ENCODE measurements at regions not wholly inside any gene's neighbourhood (a gene's known extent, or its start where the extent isn't known, plus 50 kb on each side); places are given as distances from the start of the nearest gene placed in this dataset.

GRCh38 chr13:30042272-30042671 is 191.9 kb upstream of the UBL3 start:
- DNase-seq (ENCODE audit: low read depth in 1 of 2, low spot score in 2 of 2), result no peak
- H3K23me2 ChIP-seq (ENCODE audit: low read depth, low read length), result no peaks in the 10 kb centered on the region
- H2BK12ac ChIP-seq (ENCODE audit: low read depth, low read length), result 0 out of 2 replicates have a peak overlapping the region, but pooled peaks have one; percentile 4
- WGBS, 2 experiments (ENCODE audit: extremely low coverage in 1 of 2, insufficient coverage in 1 of 2, insufficient read length in 1 of 2, insufficient replicate concordance in 2 of 2, low coverage in 1 of 2, low lambda C conversion rate in 2 of 2, missing lambda C conversion rate in 1 of 2), result 96% methylated on average over 3 of the region's 3 CpGs; no CpG with 5 or more reads in 1 of the 2 experiments
- H3K27me3 ChIP-seq (replicated peaks in 1 of 4; ENCODE audit: control insufficient read depth in 3 of 4, extremely low read depth in 1 of 4, insufficient read depth in 3 of 4, low read length in 3 of 4), result no peaks in the 10 kb centered on the region; a peak in 1 of 7 replicates
- no peaks in the 10 kb centered on the region for H3K9me3 ChIP-seq (ENCODE audit: insufficient read depth in 2 of 2, low read depth in 1 of 2, low read length in 1 of 2)
- H4K5ac ChIP-seq (ENCODE audit: insufficient read length, low read depth, low read length), result no peak overlapping the region
- no peak overlapping the region for H3K56ac ChIP-seq (replicated peaks; ENCODE audit: insufficient read length, low read depth, low read length)
- no peak overlapping the region for H2AFZ ChIP-seq (ENCODE audit: low read length)
- H4K91ac ChIP-seq (replicated peaks; ENCODE audit: insufficient read length, low read length), result no peak overlapping the region
- H2BK120ac ChIP-seq (replicated peaks; ENCODE audit: low read depth, low read length), result no peak overlapping the region
- no peak overlapping the region for H3K4me2 ChIP-seq (ENCODE audit: insufficient read depth in 1 of 2, low read depth in 2 of 2, low read length in 2 of 2)
- no peak overlapping the region for H2BK5ac ChIP-seq (ENCODE audit: low read depth, low read length)
- H3K18ac ChIP-seq (ENCODE audit: extremely low read depth, low read length), result no peak overlapping the region
- no peak overlapping the region for H2BK20ac ChIP-seq (ENCODE audit: low read length)
- no peak overlapping the region for H3K4ac ChIP-seq (replicated peaks; ENCODE audit: insufficient read length, low read depth, low read length)
- H4K8ac ChIP-seq (ENCODE audit: extremely low read depth, insufficient read depth, low read length), result no peak overlapping the region
- H4K20me1 ChIP-seq (replicated peaks in 1 of 2; ENCODE audit: control insufficient read depth in 1 of 2, insufficient read depth in 2 of 2, low read length in 2 of 2), result no peaks in the 10 kb centered on the region
- no peak overlapping the region for H3K27ac ChIP-seq (ENCODE audit: low read depth, low read length)
- H3K14ac ChIP-seq (ENCODE audit: insufficient read length), result no peak overlapping the region
- H3K9ac ChIP-seq (replicated peaks in 1 of 4; ENCODE audit: extremely low read depth in 1 of 4, low read depth in 3 of 4, low read length in 3 of 4), result no peak overlapping the region
- H3K79me2 ChIP-seq (ENCODE audit: control insufficient read depth in 1 of 2, insufficient read depth in 2 of 2, low read length in 2 of 2), result no peaks in the 10 kb centered on the region
- H3K36me3 ChIP-seq (ENCODE audit: control insufficient read depth in 2 of 4, insufficient read depth in 4 of 4, low read length in 3 of 4), result no peaks in the 10 kb centered on the region
- H3K4me3 ChIP-seq (ENCODE audit: extremely low read depth in 1 of 4, insufficient read depth in 2 of 4, low read depth in 3 of 4, low read length in 4 of 4), result no peak overlapping the region
- H3K79me1 ChIP-seq (ENCODE audit: low read depth, low read length), result no peaks in the 10 kb centered on the region
- no peak overlapping the region for H2AK5ac ChIP-seq (ENCODE audit: low read depth, low read length)
- CTCF ChIA-PET (ENCODE audit: partially characterized antibody), result interaction anchor here (0.8 to 1.2 kb wide), 2 partner anchors 37 to 63 kb away, joined by 3 read pairs; no protein-coding TSS in a partner anchor
- H3K4me1 ChIP-seq (replicated peaks in 1 of 4; ENCODE audit: control insufficient read depth in 3 of 4, insufficient read depth in 4 of 4, low read length in 3 of 4), result peaks cover 0 to 7% (median 5%) of the 10 kb centered on the region in 4 experiments; a peak in 4 of 7 replicates
- POLR2A ChIA-PET (ENCODE audit: partially characterized antibody), result no interaction called here
- H3K23ac ChIP-seq (ENCODE audit: insufficient read length), result no peak overlapping the region
- no peak overlapping the region for H2BK15ac ChIP-seq (ENCODE audit: low read length)
- FAIRE-seq, result no peak
- TF ChIP-seq MAX (IDR thresholded peaks at IDR 0.05), result no peak
- no peak for TF ChIP-seq NANOG (IDR thresholded peaks at IDR 0.05; ENCODE audit: insufficient read depth, low read depth, low read length, poor library complexity, severe bottlenecking)
- TF ChIP-seq SP2 (IDR thresholded peaks at IDR 0.05; ENCODE audit: low read length), result no peak
- TF ChIP-seq SIX5 (IDR thresholded peaks at IDR 0.05; ENCODE audit: low read depth, low read length), result no peak
- no peak for TF ChIP-seq CEBPB (IDR thresholded peaks at IDR 0.05; ENCODE audit: low read depth, low read length)
- no peak for TF ChIP-seq SP1 (IDR thresholded peaks at IDR 0.05; ENCODE audit: low read depth, low read length)
- TF ChIP-seq RNF2 (IDR thresholded peaks at IDR 0.05; ENCODE audit: borderline replicate concordance, low read depth, low read length, missing control alignments, poor library complexity, severe bottlenecking), result no peak
- no peak for TF ChIP-seq POU5F1 (IDR thresholded peaks at IDR 0.05; ENCODE audit: low read depth, low read length)
- TF ChIP-seq E2F6 (IDR thresholded peaks at IDR 0.05), result no peak
- no peak for TF ChIP-seq SP4 (IDR thresholded peaks at IDR 0.05; ENCODE audit: low read length)
- no peak for TF ChIP-seq MAFK (IDR thresholded peaks at IDR 0.05; ENCODE audit: low read depth, low read length)
- no peak for TF ChIP-seq CREB1 (IDR thresholded peaks at IDR 0.05)
- no peak for TF ChIP-seq PHF8 (conservative IDR thresholded peaks at IDR 0.05; ENCODE audit: low read depth, low read length)
- TF ChIP-seq TCF12 (IDR thresholded peaks at IDR 0.05; ENCODE audit: low read depth, low read length), result no peak
- no peak for TF ChIP-seq EZH2 (IDR thresholded peaks at IDR 0.05; ENCODE audit: low read depth, low read length, severe bottlenecking)
